ENCODE measurements at regions not wholly inside any gene's neighbourhood (a gene's known extent, or its start where the extent isn't known, plus 50 kb on each side); places are given as distances from the start of the nearest gene placed in this dataset.

DNA sequence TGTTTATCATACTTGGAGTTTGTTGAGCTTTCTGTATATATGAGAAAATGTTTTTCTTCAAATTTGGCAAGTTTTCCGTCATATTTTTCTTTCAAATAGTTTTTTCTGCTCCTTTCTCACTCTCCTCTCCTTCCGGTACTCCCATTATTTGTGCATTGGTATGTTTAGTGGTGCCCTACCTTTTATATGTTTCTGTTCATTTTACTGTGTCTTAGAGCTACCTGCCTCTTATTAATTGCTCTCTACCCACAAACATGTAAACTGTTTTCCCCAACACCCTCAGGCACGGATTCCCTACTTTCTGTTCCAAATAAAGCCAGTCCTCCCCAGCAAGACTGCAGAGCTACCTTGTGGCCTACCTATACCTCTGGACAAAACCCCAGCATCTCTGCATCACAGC lies 60.6 kb upstream of the S1PR3 start:
- WGBS: 71% methylated on average over 3 of the region's 3 CpGs
- Histone ChIP-seq H3K27ac (ENCODE audit: low read depth in 1 of 2, low read length in 2 of 2) (no peak overlapping the region), H3K9me3 (ENCODE audit: control insufficient read depth in 4 of 4, low read length in 3 of 4) (peaks cover 0 to 2% (median under 1%) of the 10 kb centered on the region in 4 donors), H3K27me3 (ENCODE audit: control insufficient read depth in 4 of 4, insufficient read depth in 4 of 4, low read length in 3 of 4) (no peaks in the 10 kb centered on the region), H3K4me1 (ENCODE audit: control insufficient read depth in 4 of 4, insufficient read depth in 4 of 4, low read length in 3 of 4) (no peaks in the 10 kb centered on the region), H3K36me3 (ENCODE audit: control insufficient read depth in 4 of 4, insufficient read depth in 3 of 4, low read depth in 1 of 4, low read length in 3 of 4) (no peaks in the 10 kb centered on the region), H3K4me3 (ENCODE audit: low read depth in 1 of 3, low read length in 3 of 3) (no peak overlapping the region), H3K9ac (ENCODE audit: low read depth in 1 of 2, low read length in 2 of 2) (no peak overlapping the region)
- TF ChIP-seq HNF4G (IDR thresholded peaks at IDR 0.05): no peak
- TF ChIP-seq EGR1 (IDR thresholded peaks at IDR 0.05; ENCODE audit: low read depth in 2 of 2): no peak
- TF ChIP-seq, protein P1, sequence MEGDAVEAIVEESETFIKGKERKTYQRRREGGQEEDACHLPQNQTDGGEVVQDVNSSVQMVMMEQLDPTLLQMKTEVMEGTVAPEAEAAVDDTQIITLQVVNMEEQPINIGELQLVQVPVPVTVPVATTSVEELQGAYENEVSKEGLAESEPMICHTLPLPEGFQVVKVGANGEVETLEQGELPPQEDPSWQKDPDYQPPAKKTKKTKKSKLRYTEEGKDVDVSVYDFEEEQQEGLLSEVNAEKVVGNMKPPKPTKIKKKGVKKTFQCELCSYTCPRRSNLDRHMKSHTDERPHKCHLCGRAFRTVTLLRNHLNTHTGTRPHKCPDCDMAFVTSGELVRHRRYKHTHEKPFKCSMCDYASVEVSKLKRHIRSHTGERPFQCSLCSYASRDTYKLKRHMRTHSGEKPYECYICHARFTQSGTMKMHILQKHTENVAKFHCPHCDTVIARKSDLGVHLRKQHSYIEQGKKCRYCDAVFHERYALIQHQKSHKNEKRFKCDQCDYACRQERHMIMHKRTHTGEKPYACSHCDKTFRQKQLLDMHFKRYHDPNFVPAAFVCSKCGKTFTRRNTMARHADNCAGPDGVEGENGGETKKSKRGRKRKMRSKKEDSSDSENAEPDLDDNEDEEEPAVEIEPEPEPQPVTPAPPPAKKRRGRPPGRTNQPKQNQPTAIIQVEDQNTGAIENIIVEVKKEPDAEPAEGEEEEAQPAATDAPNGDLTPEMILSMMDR (IDR thresholded peaks at IDR 0.05; ENCODE audit: low read depth, low read length, missing input control): no peak
- TF ChIP-seq JUND (IDR thresholded peaks at IDR 0.05): no peak
- TF ChIP-seq FOXA1 (IDR thresholded peaks at IDR 0.05): no peak
- no peak for TF ChIP-seq RXRA (IDR thresholded peaks at IDR 0.05)
- no peak for TF ChIP-seq NR2F2 (IDR thresholded peaks at IDR 0.05)
- TF ChIP-seq, protein P2, sequence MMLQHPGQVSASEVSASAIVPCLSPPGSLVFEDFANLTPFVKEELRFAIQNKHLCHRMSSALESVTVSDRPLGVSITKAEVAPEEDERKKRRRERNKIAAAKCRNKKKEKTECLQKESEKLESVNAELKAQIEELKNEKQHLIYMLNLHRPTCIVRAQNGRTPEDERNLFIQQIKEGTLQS (IDR thresholded peaks at IDR 0.05): no peak
- TF ChIP-seq GABPA (IDR thresholded peaks at IDR 0.05 in 1 of 2, conservative IDR thresholded peaks at IDR 0.05 in 1 of 2): no peak
- no peak for TF ChIP-seq FOXA2 (IDR thresholded peaks at IDR 0.05)
- TF ChIP-seq SP1 (IDR thresholded peaks at IDR 0.05): no peak
- no peak for TF ChIP-seq TAF1 (conservative IDR thresholded peaks at IDR 0.05)
- no peak for TF ChIP-seq HNF4A (conservative IDR thresholded peaks at IDR 0.05)
- no peak for TF ChIP-seq YY1 (IDR thresholded peaks at IDR 0.05)
- TF ChIP-seq, protein P3, sequence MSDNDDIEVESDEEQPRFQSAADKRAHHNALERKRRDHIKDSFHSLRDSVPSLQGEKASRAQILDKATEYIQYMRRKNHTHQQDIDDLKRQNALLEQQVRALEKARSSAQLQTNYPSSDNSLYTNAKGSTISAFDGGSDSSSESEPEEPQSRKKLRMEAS (IDR thresholded peaks at IDR 0.05): no peak
- TF ChIP-seq, protein P4, sequence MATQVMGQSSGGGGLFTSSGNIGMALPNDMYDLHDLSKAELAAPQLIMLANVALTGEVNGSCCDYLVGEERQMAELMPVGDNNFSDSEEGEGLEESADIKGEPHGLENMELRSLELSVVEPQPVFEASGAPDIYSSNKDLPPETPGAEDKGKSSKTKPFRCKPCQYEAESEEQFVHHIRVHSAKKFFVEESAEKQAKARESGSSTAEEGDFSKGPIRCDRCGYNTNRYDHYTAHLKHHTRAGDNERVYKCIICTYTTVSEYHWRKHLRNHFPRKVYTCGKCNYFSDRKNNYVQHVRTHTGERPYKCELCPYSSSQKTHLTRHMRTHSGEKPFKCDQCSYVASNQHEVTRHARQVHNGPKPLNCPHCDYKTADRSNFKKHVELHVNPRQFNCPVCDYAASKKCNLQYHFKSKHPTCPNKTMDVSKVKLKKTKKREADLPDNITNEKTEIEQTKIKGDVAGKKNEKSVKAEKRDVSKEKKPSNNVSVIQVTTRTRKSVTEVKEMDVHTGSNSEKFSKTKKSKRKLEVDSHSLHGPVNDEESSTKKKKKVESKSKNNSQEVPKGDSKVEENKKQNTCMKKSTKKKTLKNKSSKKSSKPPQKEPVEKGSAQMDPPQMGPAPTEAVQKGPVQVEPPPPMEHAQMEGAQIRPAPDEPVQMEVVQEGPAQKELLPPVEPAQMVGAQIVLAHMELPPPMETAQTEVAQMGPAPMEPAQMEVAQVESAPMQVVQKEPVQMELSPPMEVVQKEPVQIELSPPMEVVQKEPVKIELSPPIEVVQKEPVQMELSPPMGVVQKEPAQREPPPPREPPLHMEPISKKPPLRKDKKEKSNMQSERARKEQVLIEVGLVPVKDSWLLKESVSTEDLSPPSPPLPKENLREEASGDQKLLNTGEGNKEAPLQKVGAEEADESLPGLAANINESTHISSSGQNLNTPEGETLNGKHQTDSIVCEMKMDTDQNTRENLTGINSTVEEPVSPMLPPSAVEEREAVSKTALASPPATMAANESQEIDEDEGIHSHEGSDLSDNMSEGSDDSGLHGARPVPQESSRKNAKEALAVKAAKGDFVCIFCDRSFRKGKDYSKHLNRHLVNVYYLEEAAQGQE (IDR thresholded peaks at IDR 0.05): no peak
- TF ChIP-seq RAD21 (IDR thresholded peaks at IDR 0.05): no peak
- TF ChIP-seq, protein P5, sequence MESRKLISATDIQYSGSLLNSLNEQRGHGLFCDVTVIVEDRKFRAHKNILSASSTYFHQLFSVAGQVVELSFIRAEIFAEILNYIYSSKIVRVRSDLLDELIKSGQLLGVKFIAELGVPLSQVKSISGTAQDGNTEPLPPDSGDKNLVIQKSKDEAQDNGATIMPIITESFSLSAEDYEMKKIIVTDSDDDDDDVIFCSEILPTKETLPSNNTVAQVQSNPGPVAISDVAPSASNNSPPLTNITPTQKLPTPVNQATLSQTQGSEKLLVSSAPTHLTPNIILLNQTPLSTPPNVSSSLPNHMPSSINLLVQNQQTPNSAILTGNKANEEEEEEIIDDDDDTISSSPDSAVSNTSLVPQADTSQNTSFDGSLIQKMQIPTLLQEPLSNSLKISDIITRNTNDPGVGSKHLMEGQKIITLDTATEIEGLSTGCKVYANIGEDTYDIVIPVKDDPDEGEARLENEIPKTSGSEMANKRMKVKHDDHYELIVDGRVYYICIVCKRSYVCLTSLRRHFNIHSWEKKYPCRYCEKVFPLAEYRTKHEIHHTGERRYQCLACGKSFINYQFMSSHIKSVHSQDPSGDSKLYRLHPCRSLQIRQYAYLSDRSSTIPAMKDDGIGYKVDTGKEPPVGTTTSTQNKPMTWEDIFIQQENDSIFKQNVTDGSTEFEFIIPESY (IDR thresholded peaks at IDR 0.05): no peak
- DNase-seq (ENCODE audit: low spot score): no peak

Data from liver (tissue), 8 donors.